Fibroblast of skin of left quadriceps (primary cell): ENCODE measurements at regions not wholly inside any gene's neighbourhood (a gene's known extent, or its start where the extent isn't known, plus 50 kb on each side); places are given as distances from the start of the nearest gene placed in this dataset.
"Not testable (repeated sequence)": the region's sequence is repeated elsewhere in the genome, so short reads cannot be mapped to it uniquely, and the experiment has no call there.

ENCODE experiments used
- DNase-seq, 2 experiments: peaks; one replicate each; pipeline ENCODE4 v3.0.0-alpha.2; 2013; ENCODE audit warnings: low read depth in 2 of 2

DNA sequence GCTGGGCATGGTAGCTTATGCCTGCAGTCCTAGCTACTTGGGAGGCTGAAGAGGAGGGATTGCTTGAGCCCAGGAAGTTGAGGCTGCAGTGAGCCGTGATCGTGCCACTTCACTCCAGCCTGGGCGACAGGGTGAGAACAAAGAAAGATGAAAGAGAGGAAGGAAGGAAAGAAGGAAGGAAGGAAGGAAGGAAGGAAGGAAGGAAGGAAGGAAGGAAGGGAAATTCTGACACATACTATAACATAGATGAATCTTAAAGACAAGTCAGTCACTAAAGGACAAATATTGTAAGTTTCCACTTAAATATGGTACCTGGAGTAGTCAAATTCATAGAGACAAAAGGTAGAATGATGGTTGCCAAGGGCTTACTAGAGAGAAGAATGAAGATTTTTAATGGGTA, 108.0 kb upstream of the CACHD1 start:
- DNase-seq: no peak

DNA sequence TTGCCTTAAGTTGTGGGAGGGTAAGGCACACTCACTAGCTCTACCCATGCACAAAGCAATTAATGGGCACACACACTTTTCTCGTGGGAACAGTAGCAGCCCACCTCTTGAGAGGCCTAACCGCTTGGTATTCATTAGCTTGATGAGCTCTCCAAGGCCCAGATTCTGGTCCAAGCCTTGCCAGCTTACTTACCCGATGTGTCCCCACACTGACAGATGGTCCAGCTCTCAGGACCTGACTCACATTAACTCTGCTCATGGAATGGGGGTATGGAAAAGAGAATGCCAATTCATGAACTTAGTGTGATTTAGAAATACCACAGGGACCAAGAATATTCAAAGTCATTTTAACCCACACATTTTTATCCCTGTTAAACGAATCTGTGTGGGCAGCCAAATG, 106.8 kb upstream of the CACHD1 start:
- no peak for DNase-seq

DNA sequence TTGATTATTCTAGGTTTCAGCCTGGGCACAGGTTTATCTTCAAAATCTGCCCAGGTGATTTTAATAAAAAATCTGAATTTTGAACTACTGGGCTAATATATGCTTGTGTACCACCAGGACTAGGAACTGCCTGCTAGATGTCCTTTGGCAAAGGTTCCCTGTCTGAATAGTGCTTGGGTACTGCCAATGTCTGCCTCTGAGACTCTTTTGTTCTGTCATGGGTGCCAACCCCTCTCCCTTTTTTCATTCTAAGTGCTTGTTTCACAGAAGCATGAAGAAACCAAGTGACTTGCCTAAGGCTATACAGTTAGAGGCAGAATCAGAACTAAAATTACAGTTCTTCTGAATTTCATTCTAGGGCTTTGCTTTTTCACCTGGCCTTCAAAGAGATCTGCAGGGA, 106.3 kb upstream of the CACHD1 start:
- DNase-seq: no peak

DNA sequence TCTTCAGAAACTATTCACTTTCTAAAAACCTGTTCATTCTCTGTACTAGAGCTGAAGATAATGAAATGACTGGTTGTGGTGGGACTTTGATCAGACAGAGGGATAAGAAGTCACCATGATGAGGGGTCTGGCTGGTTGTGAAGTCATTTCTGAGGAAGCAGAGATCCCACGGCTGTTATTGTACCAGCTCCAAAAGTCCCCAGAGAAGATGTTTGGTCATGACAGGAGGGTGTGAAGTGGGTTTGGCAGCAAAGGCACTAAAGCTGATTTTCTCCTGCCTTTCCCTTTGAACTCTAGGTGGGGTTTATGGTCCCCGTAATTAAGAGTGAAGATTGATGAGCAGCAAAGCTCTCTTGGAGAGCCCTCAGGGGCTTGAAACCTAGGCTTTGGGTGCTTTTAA, 103.1 kb upstream of the CACHD1 start:
- DNase-seq: no peak

DNA sequence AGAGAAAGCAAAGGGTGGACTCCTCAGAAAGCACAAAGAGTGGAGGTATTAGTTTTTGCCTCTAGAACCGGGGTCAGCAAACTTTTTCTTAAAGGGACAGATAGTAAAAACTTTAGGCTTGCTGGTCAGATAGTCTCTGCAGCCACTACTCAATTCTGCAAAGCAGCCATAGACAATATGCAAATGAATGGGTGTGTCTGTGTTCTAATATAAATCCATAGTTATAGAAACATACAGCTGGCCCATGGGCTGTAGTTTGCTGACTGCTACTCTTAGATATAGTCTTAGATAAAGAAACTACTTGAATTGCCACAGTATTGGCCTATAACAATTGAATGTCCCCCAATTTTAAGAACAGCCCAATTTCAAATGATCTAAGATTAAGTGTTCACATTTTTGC, 101.6 kb upstream of the CACHD1 start:
- DNase-seq: no peak

DNA sequence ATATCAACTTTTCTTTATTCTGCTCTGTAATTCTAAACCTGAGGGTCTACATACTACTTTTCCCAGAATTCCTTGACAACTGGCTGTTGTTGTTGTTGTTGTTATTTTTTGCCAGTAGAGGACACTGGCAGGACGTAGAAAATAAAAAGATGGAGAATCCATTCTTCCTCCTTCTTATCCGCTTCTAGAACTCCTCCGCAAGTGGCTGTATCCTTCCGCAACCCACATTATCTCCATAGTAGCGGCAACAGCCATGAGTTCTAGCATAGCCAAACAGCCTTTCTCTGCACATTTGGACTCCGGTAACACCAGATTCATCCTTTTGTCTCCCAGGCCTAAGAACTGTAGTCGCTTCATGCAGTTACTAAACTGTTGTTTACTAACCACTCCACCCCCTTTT, 91.1 kb upstream of the CACHD1 start:
- no peak for DNase-seq

DNA sequence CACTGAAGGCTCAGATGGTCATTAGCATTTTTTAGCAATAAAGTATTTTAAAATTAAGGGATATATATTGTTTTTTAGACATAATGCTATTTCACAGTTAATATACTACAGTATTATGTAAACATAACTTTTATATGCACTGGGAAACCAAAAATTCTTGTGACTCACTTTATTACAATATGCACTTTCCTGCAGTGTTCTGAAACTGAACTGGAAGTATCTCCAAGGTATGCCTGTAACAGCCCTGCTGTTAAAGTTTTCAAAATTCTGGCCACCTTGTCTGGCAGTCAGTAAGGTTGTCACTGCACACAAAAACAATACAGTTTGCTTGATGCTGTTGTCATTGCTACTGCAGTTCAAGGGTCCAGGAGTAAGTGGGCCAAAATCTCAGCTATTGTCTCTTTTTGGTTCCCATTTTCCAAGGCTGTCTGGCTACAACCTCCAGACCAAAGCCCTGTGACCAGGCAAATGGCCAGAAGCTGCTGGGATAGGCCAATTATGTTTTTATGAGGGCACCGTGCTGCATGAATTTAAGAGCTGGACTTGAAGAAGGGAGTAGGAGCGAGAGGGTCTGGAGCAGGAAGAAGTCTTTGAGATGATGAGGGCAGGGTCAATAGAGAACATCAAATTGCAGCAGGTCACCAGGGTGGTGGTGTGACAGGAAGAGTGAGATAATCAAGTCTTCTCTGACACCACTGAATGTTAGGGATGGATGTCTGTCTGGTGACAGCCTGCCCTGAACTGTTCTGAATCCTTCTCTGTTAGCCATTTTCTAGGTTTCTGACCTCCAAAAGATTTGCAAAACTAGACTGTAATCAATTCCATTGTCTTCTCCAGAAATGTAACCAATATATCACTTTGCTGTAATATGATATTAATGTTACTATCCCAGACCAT, 82.3 kb upstream of the CACHD1 start:
- DNase-seq: no peak

DNA sequence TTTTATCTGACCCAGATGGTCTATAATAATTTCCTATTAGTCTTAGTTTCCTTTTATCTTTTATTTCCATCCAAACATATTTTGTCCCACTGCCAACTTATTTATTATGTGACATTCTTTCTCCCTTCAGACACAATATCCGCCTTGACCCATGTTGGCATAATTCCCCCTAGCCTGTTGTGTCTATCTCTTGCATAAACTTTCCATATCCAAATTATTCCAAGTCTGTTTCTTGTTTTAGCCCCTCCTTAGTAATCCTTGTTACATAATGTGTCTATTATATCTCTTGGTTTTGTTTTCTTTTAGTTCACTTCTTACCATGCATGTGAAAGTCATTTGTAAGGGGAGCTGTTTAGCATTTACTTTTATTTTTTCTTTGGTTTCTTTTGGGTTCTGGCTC, 81.6 kb upstream of the CACHD1 start:
- no peak for DNase-seq

DNA sequence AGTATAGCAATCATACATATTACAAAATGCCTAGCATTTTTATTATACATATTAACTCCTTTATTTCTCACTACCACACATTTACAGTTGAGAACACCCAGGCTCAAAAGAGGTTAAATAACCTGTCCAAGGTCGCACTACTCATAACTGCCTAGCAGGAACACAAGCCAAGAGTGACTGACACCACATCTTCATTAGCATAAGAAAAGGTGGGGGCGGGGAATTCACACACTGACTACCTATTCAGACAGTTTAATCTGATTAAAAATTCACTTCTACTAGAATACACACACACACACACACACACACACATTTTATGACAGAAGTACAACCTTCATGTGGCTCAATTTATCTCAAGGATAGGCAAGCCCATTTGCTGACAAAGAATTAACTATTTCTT, 77.8 kb upstream of the CACHD1 start:
- no peak for DNase-seq

DNA sequence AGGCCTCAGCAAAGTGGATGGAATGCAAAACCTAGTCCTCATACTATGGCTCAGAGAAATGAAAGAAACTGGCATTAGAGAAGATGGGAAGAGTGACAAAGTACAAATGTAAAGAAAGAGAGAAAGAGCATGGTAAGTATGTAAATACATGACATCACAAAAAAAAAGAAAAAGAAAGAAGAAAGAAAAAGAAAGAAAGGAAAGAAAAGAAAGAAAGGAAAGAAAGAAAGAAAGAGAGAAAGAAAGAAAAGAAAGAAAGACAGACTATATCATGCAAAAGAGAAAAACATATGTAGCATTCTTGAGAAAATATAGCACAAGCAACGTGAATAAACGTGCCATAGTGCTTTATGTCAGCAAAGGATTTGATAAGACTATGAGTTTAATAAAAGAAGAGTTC, 76.1 kb upstream of the CACHD1 start:
- no peak for DNase-seq

DNA sequence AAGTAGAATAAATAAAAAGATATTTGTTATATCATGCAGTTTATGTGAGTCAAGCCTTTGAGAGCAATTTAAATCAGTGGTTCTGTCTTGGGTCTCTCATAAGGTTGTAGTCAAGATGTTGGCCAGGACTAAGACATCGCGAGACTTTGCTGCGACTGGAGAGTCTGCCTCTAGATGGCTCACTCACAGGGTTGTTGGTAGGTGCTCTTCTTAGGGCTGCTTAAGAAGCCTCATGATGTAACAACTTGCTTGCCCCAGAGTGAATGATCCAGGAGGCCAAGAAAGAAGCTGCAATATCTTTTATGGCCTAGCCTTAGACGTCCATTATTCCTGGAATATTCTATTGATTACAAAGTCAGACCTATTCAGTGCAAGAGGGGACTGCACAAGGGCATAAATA, 73.1 kb upstream of the CACHD1 start:
- DNase-seq: no peak

DNA sequence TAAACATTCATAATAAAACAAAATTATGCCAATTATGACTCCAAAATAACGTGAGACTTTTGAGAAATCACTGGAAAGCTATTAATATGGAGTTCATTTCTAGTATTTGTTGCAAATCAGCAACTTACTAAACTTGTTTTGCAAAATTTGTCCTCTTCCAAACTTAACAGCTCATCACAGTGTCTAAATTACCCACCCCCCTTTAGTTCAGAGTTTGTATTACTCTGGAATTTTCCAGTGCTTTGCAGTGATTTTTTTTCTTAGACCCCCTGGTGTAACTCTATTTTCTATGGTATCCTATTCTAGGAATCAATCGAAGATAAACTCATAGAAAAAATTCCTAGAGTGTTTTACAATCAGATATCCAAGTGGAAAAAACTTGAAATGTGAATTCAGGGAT, 72.4 kb upstream of the CACHD1 start:
- no peak for DNase-seq

DNA sequence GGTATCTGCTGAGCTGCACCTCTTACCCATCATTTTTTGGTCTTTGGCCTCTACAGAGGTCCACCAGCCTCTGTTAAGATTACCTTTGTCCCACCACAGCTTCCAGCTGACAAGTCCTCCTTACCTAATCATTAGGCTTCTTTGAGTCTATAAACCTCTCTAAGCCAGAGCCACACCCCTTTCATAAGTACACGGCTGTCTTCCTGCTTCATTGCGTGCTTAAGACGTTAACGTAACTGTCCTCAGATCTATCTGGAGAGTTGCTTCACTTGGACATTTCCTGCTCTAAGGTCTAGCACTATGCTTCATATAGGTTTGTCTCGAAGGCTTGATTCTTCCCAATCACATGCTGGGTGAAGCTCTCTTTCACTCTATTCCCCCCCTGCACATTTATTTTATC, 71.0 kb upstream of the CACHD1 start:
- no peak for DNase-seq

DNA sequence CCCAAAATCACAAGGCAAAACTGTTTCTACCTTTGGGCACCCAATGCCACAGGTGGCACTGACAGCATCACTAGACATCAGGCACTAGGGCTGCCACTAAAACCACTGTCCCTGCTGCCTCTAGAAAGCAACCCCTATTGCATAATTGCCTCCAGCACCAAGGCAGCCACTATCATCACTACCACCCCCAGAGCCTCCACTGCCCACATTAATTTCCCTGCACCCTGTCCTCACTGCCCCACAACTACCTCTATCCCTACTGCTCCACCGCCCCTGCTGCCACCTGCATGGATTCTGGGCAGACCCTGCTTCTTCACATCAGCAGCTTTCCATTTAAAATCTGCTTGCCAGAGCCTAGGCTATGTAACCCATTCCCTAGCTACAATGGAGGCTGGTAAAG, 68.6 kb upstream of the CACHD1 start:
- no peak for DNase-seq

DNA sequence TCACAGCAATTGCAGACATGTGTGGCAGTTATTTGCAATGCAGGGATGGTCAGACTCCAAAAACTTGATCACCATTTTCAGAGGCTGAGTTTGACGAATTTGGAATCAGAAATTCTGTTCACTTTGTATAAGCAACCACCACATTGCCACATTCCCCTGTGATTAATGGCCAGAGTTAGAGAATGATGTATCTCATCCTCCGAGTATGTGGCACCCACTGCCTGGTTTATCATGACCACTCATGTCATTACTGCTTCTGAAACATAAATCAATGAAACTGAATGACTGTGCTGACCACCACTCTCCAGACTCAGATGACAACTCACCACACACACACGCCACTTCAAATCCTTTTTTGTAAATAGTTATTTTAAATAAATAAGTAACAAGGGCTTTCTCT, 66.6 kb upstream of the CACHD1 start:
- peak; percentile 21 for DNase-seq

DNA sequence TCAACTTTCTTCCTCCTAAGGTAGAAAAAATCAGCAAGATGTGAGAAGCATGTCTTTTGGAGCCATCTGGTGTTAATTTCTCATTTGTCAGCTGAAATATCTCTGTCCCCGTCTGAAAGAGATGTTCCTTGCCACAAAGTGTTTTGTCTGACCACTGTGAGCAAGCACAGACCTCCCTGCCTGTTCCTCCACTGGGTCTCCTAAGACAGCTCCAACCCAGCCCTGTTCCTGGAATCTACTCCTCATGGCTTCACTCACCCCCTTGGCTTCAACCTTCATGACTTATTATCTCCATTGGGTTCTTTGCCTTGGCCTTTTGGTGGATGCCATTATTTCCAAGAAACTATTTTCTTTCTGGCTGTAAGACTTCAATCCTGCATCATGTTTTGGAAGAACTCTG, 65.7 kb upstream of the CACHD1 start:
- DNase-seq: no peak

DNA sequence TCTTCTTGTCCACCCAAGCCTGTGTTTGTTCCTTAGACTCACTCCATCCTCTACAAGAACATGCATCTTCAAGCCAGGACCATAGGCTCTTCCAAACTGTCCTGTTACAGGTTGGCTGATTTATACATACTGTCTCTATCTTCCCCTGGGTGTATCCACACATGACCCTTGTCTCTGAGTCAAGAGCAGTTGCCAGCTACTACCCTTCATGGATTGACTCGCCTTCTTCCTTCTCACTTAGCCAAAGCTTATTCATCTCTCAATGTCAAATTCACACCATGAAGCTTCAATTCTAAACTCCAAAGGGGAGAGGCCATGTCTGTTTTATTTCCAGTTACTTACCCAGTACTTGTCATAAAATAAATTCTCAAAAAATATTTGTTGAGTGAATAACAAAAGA, 64.1 kb upstream of the CACHD1 start:
- no peak for DNase-seq

DNA sequence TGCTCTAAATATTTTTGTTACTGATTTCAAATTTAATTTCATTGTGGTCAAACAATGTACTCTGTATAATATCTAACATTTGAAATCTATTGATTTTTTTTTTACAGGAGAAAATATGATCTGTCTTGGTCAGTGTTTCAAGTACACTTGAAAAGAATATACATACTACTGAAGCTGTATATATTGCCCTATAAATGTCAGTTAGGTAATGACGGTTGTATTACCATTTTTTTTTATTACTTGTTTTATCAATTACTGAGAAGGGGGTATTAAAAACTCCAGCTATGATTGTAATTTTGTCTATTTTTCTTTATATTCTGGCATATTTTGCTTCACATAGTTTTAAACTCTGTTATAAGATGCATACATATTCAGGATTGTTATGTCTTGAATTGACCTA, 59.7 kb upstream of the CACHD1 start:
- no peak for DNase-seq

DNA sequence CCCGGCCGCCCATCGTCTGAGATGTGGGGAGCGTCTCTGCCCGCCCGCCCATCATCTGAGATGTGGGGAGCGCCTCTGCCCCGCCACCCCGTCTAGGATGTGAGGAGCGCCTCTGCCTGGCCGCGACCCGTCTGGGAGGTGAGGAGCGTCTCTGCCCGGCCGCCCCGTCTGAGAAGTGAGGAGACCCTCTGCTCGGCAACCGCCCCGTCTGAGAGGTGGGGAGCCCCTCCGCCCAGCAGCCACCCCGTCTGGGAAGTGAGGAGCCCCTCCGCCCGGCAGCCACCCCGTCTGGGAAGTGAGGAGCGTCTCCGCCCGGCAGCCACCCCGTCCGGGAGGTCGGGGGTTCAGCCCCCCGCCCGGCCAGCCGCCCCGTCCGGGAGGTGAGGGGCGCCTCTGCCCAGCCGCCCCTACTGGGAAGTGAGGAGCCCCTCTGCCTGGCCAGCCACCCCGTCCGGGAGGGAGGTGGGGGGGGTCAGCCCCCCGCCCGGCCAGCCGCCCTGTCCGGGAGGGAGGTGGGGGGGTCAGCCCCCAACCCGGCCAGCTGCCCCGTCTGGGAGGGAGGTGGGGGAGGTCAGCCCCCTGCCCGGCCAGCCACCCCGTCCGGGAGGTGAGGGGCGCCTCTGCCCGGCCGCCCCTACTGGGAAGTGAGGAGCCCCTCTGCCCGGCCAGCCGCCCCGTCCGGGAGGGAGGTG, 54.9 kb upstream of the CACHD1 start:
- DNase-seq: not testable (repeated sequence)

DNA sequence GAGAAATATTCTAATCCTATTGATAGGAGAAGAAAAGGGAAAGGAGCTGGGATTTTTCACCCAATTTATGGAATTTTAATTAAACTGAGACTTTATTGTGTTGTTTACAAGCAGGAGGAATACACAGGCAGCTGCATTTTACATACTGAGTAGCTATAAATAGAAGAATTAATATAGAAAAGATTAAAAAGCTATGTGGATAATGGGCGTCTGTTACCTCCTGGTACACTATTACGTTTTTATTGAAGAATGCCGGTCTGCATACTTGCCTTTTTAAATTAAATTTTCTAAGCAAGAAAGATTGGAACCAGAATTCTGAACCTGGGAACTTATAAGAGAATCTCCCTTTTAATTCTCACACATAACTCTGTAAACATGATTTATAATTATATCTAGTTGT, 52.1 kb upstream of the CACHD1 start:
- DNase-seq: no peak
